ENCODE measurements at regions not wholly inside any gene's neighbourhood (a gene's known extent, or its start where the extent isn't known, plus 50 kb on each side); places are given as distances from the start of the nearest gene placed in this dataset.

DNA sequence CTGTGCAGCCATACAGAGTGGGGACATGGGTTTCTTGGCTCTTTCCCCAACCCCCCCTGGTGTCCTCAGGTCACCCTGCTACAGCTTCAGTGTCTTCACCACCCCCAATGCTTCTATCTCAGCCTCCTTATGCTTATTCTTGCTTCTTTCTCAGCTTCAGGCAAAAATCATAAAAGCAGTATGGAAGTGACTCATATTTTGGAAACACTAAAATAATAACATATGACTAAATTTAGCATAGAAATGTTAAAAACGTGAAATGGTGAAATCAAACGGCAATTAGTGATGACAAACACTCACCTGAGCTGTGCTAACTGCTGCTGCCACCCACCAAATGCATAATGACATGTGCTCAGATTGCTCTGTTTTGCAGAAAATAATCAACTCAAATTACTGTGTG lies 475.2 kb upstream of the EPHA3 start:
- no peak for ATAC-seq
- Mint-ChIP-seq H3K27me3 (no peaks in the 10 kb centered on the region), H3K36me3 (no peaks in the 10 kb centered on the region), H3K27ac (no peak overlapping the region), H3K4me1 (no peaks in the 10 kb centered on the region), H3K9me3 (ENCODE audit: low read depth) (peaks cover 3% of the 10 kb centered on the region), H3K4me3 (no peak overlapping the region)
- CTCF ChIA-PET = no interaction called here
- DNase-seq = no peak

DNA sequence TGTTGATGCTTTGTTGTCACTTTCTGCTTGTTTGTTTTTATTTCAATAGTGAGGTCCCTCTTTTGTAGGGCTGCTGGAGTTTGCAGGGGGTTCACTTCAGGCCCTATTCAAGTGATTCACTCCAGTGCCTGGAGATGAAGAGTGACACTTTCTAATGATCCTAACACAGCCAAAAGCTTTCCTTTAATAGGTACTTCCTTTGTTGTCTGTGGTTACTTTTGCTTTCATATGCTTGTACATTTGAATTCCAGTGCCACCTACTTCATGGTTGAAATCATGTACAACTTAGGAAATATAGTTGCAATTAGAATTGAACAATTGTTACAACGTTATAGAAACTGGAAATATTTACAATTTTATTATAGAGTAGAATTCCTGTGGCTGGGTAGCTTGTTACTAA lies 466.8 kb upstream of the EPHA3 start:
- no peaks in the 10 kb centered on the region for H3K27me3 Mint-ChIP-seq
- no peaks in the 10 kb centered on the region for H3K36me3 Mint-ChIP-seq
- no peak for ATAC-seq
- CTCF ChIA-PET = no interaction called here
- no peak for DNase-seq
- H3K9me3 Mint-ChIP-seq (ENCODE audit: low read depth) = peaks cover 8% of the 10 kb centered on the region
- no peaks in the 10 kb centered on the region for H3K4me1 Mint-ChIP-seq
- H3K27ac Mint-ChIP-seq = no peak overlapping the region
- H3K4me3 Mint-ChIP-seq = no peak overlapping the region

DNA sequence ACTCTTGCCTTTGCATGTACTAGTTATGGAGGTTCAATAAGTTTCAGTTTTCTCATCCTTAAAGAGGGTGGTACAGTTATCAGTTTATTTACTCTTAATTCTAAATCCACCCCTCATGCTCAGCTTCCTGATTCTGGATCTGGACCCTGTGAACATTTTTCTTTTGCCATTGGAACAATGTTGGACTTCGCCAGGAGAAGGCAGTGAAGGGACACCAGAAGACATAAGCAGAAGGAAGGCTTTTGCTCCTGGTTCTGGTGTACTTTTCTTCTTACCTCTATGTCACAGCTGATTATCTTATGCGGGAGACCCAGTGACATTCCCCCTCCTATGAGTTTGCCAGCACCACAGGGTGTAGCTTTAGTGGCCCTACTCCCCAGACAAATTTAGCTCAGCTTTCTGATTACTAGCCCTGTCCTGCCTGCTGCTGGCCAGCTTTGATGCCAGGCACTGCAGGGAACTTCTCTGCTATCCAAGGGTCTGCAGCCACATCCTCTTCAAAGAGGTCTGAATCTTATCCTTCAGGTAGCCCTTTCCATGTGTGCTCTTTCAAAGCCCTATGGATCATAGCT lies 466.3 kb upstream of the EPHA3 start:
- H3K36me3 Mint-ChIP-seq = no peaks in the 10 kb centered on the region

DNA sequence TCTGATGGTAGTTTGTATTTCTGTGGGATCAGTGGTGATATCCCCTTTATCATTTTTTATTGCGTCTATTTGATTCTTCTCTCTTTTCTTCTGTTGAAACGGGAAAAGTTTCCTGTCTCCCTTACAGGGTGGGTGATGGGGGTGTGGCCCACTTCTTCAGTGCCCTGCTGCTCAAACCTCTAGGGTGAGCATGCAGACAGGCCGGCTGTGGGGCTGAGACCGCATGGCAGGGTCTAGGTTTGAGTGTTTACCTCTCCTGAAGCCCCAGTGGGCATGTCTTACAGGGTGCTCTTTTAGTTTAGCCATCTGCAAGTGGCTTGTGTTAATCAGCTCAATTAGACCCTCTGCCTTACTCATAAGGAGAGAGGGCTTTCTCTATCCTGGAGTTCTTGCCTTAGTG lies 450.0 kb upstream of the EPHA3 start:
- no peak overlapping the region for H3K27ac Mint-ChIP-seq
- H3K36me3 Mint-ChIP-seq = no peaks in the 10 kb centered on the region
- ATAC-seq = no peak
- CTCF ChIA-PET = no interaction called here
- no peaks in the 10 kb centered on the region for H3K4me1 Mint-ChIP-seq
- no peak for DNase-seq
- H3K4me3 Mint-ChIP-seq = no peak overlapping the region
- no peaks in the 10 kb centered on the region for H3K27me3 Mint-ChIP-seq
- H3K9me3 Mint-ChIP-seq (ENCODE audit: low read depth) = no peaks in the 10 kb centered on the region

More for the DNA sequence above, 466.3 kb upstream of the EPHA3 start:
- Mint-ChIP-seq H3K4me3 (no peak overlapping the region), H3K27ac (no peak overlapping the region), H3K4me1 (no peaks in the 10 kb centered on the region), H3K9me3 (ENCODE audit: low read depth) (peaks cover 8% of the 10 kb centered on the region), H3K27me3 (no peaks in the 10 kb centered on the region)
- ATAC-seq (no peak), DNase-seq (no peak)
- CTCF ChIA-PET = no interaction called here

DNA sequence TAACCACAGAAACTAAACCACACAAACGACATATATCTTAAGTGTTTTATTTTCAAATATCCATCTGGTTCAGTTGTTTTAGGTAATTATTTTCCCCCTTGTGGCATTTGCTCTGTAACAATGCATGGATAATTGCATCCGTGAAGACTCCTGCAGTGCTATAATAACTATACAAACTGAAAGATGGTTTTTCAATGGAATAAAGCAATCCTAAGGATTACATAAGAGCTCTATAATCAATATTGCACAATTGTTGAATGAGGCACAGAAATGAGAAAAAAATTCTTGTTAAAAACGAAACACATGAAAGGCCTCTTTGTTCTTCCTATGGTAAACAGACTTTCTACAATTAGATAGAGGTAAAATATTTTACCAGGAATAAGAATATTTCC lies 446.0 kb upstream of the EPHA3 start:
- Mint-ChIP-seq H3K27ac (no peak overlapping the region), H3K9me3 (ENCODE audit: low read depth) (peaks cover 8% of the 10 kb centered on the region), H3K36me3 (no peaks in the 10 kb centered on the region), H3K4me3 (no peak overlapping the region), H3K27me3 (no peaks in the 10 kb centered on the region), H3K4me1 (no peaks in the 10 kb centered on the region)
- ATAC-seq = no peak
- CTCF ChIA-PET = no interaction called here
- no peak for DNase-seq

DNA sequence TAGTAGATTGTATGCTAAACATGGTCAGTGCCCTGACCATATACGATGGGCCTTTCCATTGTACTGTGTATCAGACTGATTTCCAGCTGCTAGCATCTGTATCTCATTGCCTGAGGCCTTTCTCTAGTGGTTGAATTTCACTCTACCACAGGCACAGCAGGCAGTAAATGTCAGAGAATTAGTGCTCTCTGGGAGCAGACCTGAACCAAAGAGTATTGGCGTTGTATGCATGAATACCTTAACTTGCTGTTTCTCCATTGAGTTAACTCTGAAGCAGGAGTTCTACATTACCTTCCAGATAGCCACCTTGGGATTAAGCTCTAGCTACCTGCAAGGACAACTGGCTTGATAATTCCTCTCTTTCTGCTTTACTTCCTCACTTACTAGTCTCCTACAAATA lies 439.2 kb upstream of the EPHA3 start:
- no peak for DNase-seq
- Mint-ChIP-seq H3K27ac (no peak overlapping the region), H3K4me3 (no peak overlapping the region), H3K36me3 (no peaks in the 10 kb centered on the region), H3K4me1 (no peaks in the 10 kb centered on the region), H3K27me3 (no peaks in the 10 kb centered on the region), H3K9me3 (ENCODE audit: low read depth) (peaks cover 10% of the 10 kb centered on the region)
- CTCF ChIA-PET = no interaction called here
- no peak for ATAC-seq

DNA sequence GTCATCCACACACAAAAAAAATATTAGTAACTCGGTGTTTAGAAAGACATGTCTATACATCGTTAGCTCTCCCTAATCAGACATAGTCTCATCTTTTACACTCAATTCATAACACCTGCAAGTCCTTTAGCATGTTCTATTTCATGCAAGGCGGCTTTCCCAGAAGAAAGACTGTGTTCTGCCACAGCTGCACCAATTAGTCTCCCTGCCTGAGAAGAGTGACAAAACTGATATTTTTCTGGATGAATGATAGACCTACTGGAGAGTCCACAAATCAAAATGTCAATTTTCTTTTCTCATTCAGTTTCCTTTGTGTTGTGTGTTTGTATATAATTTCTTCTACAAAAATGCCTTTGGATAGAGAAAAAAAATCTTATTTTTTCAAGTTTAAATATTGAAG lies 435.8 kb upstream of the EPHA3 start:
- ATAC-seq (no peak), DNase-seq (no peak)
- Mint-ChIP-seq H3K4me1 (no peaks in the 10 kb centered on the region), H3K27ac (no peak overlapping the region), H3K9me3 (ENCODE audit: low read depth) (peaks cover 2% of the 10 kb centered on the region), H3K27me3 (no peaks in the 10 kb centered on the region), H3K36me3 (no peaks in the 10 kb centered on the region), H3K4me3 (no peak overlapping the region)
- CTCF ChIA-PET = no interaction called here

DNA sequence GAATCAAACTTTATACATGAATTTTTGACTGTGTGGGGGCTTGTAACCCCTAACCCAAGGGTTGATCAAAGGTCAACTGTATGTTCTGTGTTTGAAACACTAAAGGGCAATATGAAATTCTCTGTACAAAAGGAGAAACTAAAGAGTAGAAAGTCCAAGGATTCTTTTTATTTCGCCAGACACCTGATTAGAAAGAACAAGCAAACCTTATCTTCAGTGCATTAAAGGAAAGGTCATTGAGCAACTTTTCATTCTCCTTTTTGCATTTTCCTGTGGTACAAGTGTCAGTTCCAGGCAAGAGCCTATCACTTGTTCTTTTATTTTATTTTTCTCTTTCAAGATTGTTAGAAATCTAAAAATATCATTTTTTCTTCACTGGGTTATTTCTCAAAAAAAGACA lies 430.1 kb upstream of the EPHA3 start:
- H3K9me3 Mint-ChIP-seq (ENCODE audit: low read depth) = peaks cover 5% of the 10 kb centered on the region
- H3K36me3 Mint-ChIP-seq = no peaks in the 10 kb centered on the region
- H3K4me3 Mint-ChIP-seq = no peak overlapping the region
- ATAC-seq (no peak), DNase-seq (no peak)
- H3K4me1 Mint-ChIP-seq = no peaks in the 10 kb centered on the region
- H3K27ac Mint-ChIP-seq = no peak overlapping the region
- CTCF ChIA-PET = no interaction called here
- H3K27me3 Mint-ChIP-seq = no peaks in the 10 kb centered on the region

DNA sequence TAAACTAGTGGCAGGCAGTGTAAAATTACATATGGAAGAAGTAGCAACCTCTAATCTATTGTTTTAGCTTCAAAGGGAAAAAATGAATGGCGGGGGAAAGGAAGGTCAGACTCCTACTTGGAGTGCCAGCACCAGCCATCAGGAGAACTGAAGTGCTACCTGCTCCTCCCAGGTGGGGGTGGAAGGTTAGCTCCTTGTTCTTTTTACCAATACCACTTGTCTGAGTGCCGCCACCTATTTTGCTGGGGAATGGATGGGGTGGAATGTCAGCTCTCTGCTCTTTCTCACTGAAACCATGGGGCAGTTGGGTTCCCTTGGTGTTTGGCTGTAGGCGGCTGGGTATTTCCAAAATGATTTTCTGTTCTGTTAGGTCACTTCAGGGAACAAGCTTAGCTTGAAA lies 428.7 kb upstream of the EPHA3 start:
- DNase-seq (no peak), ATAC-seq (no peak)
- Mint-ChIP-seq H3K9me3 (ENCODE audit: low read depth) (peaks cover 5% of the 10 kb centered on the region), H3K27me3 (no peaks in the 10 kb centered on the region), H3K36me3 (no peaks in the 10 kb centered on the region), H3K4me3 (no peak overlapping the region), H3K4me1 (no peaks in the 10 kb centered on the region), H3K27ac (no peak overlapping the region)
- CTCF ChIA-PET = no interaction called here

DNA sequence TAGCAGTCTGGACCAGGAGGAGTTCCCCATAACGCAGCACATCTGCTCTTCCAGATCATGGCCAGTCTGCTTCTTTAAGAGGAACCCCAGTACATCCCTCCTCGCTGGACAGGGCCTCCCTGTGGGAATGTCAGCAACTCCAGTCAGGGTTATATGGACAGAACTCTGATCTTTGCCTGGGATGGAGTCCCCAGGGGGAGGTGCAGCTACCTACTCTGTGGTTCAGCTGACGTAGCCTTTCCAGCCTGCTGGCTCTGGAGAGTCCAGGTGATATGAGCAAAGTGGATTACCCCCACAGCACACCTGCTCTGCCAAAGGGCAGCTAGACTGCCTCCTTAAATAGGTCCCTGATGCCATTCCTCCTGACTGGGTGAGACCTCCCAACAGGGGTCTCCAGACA lies 417.1 kb upstream of the EPHA3 start:
- Mint-ChIP-seq H3K9me3 (ENCODE audit: low read depth) (peaks cover 3% of the 10 kb centered on the region), H3K4me3 (no peak overlapping the region), H3K36me3 (no peaks in the 10 kb centered on the region), H3K27me3 (no peaks in the 10 kb centered on the region), H3K4me1 (no peaks in the 10 kb centered on the region), H3K27ac (no peak overlapping the region)
- ATAC-seq = no peak
- no peak for DNase-seq
- CTCF ChIA-PET = no interaction called here

DNA sequence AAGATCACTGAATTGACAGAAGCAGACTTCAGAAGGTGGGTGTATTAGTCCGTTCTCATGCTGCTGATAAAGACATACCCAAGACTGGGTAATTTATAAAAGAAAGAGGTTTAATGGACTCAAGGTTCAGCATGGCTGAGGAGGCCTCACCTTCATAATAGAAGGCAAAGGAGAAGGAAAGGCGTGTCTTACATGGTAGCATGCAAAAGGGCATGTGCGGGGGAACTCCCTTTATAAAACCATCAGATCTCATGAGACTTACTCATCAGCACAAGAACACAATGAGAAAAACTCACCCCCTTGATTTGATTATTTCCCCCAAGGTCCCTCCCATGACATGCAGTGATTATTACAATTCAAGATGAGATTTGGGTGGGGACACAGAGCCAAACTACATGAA lies 416.3 kb upstream of the EPHA3 start:
- CTCF ChIA-PET = no interaction called here
- Mint-ChIP-seq H3K9me3 (ENCODE audit: low read depth) (peaks cover 3% of the 10 kb centered on the region), H3K4me3 (no peak overlapping the region), H3K27me3 (no peaks in the 10 kb centered on the region), H3K27ac (no peak overlapping the region), H3K4me1 (no peaks in the 10 kb centered on the region), H3K36me3 (no peaks in the 10 kb centered on the region)
- no peak for ATAC-seq
- DNase-seq = no peak

DNA sequence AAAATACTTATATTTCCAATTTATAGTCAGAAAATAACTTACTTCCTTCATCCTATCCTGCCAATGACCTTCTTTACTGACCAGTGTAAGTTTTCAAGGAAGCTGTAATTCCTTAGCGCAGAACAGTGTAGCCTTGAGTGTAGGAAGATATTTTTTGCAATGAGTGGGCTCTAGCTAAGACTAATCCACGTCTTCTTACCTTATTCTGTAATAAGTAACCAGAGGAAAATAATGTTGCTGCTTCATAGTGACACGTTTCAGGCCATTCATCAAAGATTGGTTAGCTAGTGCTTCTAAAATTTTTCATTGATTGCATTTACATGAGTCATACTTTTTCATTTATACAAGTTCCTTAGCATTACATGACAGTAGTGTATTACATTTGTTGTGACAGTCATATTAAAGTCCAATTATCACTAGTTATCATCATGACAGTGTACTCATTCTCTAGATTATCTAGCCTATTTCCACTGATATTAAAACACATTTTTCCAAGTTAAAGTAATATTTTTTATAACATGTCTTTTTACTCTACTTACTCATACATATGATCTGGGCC lies 403.8 kb upstream of the EPHA3 start:
- no peak overlapping the region for H3K4me3 Mint-ChIP-seq
- no peaks in the 10 kb centered on the region for H3K4me1 Mint-ChIP-seq
- ATAC-seq (no peak), DNase-seq (no peak)
- CTCF ChIA-PET = no interaction called here
- no peaks in the 10 kb centered on the region for H3K36me3 Mint-ChIP-seq
- H3K27me3 Mint-ChIP-seq = no peaks in the 10 kb centered on the region
- no peaks in the 10 kb centered on the region for H3K9me3 Mint-ChIP-seq (ENCODE audit: low read depth)
- no peak overlapping the region for H3K27ac Mint-ChIP-seq

DNA sequence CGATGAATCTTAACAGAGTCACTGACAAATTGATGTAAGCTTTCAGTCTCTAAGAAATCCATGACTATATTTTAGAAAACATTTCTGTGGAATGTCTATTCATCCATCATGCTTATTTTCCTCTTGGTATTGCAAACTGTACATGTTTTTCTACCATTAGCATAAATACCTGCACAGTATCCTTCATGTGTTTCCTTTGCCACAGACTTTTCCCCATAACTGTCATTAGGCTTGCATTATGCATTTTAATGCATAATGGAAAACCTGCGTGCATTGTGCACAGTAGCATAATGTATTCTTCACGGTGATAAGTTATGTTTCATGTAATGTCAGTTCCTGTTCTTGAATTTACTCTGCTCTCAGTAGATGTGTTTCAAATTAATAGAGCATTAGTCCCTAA lies 403.1 kb upstream of the EPHA3 start:
- ATAC-seq (no peak), DNase-seq (no peak)
- Mint-ChIP-seq H3K9me3 (ENCODE audit: low read depth) (no peaks in the 10 kb centered on the region), H3K27ac (no peak overlapping the region), H3K4me1 (no peaks in the 10 kb centered on the region), H3K4me3 (no peak overlapping the region), H3K36me3 (no peaks in the 10 kb centered on the region), H3K27me3 (no peaks in the 10 kb centered on the region)
- CTCF ChIA-PET = no interaction called here

DNA sequence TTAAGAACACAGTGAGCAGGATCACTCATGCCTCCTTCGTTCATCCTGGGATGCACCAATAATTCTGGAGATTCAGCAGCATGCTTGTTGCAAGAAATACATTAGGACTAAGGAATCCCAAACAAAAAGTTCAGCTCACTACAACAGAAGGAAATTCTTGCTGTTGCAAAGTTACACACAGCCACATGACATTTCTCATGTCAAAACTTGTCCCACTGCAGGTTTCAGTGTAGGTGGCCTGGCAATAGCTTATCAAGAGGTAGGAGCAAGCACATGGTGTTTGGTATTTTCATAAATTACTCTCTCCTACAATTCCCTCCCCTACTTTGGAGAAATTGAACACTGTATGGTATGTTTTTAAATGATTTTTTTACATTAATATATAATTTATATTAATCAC lies 399.6 kb upstream of the EPHA3 start:
- ATAC-seq (no peak), DNase-seq (no peak)
- Mint-ChIP-seq H3K9me3 (ENCODE audit: low read depth) (peaks cover 4% of the 10 kb centered on the region), H3K4me3 (no peak overlapping the region), H3K36me3 (no peaks in the 10 kb centered on the region), H3K27me3 (no peaks in the 10 kb centered on the region), H3K4me1 (no peaks in the 10 kb centered on the region), H3K27ac (no peak overlapping the region)
- CTCF ChIA-PET = no interaction called here

DNA sequence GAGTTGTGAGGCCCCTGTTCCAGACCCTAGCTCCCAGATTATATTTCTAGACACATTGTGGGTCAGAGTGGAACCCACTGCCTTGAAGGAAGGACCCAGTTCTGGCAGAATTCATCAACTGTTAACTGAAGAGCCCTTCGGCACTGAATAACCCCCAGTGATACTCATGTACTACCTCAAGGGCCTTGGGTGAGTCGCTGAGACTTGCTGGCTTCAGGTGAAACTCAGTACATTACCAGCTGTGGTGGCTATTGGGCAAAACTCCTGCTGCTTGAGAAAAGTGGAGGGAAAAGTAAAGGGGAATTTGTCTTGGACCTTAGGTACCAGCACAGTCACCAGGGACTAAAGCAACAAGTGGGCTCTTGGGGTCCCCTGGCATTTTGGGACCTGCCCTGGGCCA lies 394.9 kb upstream of the EPHA3 start:
- H3K9me3 Mint-ChIP-seq (ENCODE audit: low read depth) = peaks cover 10% of the 10 kb centered on the region
- DNase-seq (no peak), ATAC-seq (no peak)
- H3K36me3 Mint-ChIP-seq = no peaks in the 10 kb centered on the region
- H3K4me3 Mint-ChIP-seq = no peak overlapping the region
- H3K27me3 Mint-ChIP-seq = no peaks in the 10 kb centered on the region
- H3K27ac Mint-ChIP-seq = no peak overlapping the region
- no peaks in the 10 kb centered on the region for H3K4me1 Mint-ChIP-seq
- CTCF ChIA-PET = no interaction called here

Data from activated CD8-positive, alpha-beta memory T cell treated with anti-CD3 and anti-CD28 coated beads, Interleukin-2, amount 10 ng/mL, durations not matched to agents 7 days and 5 days (primary cell).